HCT116 (cell line): ENCODE measurements at regions not wholly inside any gene's neighbourhood (a gene's known extent, or its start where the extent isn't known, plus 50 kb on each side); places are given as distances from the start of the nearest gene placed in this dataset.

ENCODE experiments used
- ATAC-seq: fragments of 200-7000 bp; cut with Tn5 transposase; 2 replicates; pipeline ENCODE4 v1.9.1; 2020; ENCODE audit warnings: mild to moderate bottlenecking, moderate library complexity
- BruUV-seq: library from RNA; stranded (reverse); fragments of 400-500 nt; replicated peaks from 2 replicates; lab custom pipeline; 2021; lab: Mats Ljungman, UMichigan
- CTCF ChIA-PET: fragments of 300-600 bp; sonication (Branson Sonifier 250); formaldehyde crosslinking; loops from one replicate; lab custom pipeline; 2021; ENCODE audit warnings: antibody characterized with exemption; lab: Charles Lee
- POLR2A ChIA-PET: fragments of 300-600, 350-600 bp; sonication (Branson Sonifier 250); formaldehyde crosslinking; loops from one replicate; lab custom pipeline; 2021; ENCODE audit warnings: antibody characterized with exemption; lab: Charles Lee
- RAD21 ChIA-PET, 2 experiments: fragments of 300-600 bp; sonication (Branson Sonifier 250); formaldehyde crosslinking; loops; one replicate each; lab custom pipeline; 2023; ENCODE audit warnings: low total read pairs in 2 of 2; ENCODE audit not compliant: uncharacterized antibody in 2 of 2, unreplicated experiment in 2 of 2, low non-redundant PET in 1 of 2; lab: Charles Lee
- DNase-seq: peaks from one replicate; pipeline ENCODE4 v3.0.0-alpha.2; 2010; ENCODE audit warnings: low read depth, low spot score
- H2AFZ ChIP-seq: fragments of 200-600 bp; shearing (Covaris generic), sonication (generic); 2 replicates; pipeline ENCODE4 v1.6.1; 2017; ENCODE audit warnings: low read depth, mixed run types, mixed read lengths, antibody characterized with exemption, low read length; ENCODE audit not compliant: poor library complexity, severe bottlenecking
- H3K27ac ChIP-seq: 2 replicates; pipeline ENCODE4 v1.5.1; 2012; ENCODE audit warnings: low read depth, low read length
- H3K27me3 ChIP-seq: fragments of 200-600 bp; sonication (generic); 2 replicates; pipeline ENCODE4 v1.6.1; 2016; ENCODE audit warnings: mixed run types, low read length, mixed read lengths; ENCODE audit not compliant: insufficient read depth
- H3K36me3 ChIP-seq, 2 experiments: fragments of 200-500 bp in 1 of 2; fragments of 200-600 bp in 1 of 2; sonication (Bioruptor generic) in 1 of 2; sonication (generic) in 1 of 2; 2 replicates each; pipeline versions ENCODE4 v1.5.1 to v1.6.1; 2014 to 2016; ENCODE audit warnings: low read length in 2 of 2, inconsistent platforms in 1 of 2, mixed read lengths in 1 of 2, mixed run types in 1 of 2; ENCODE audit not compliant: insufficient read depth in 2 of 2, control insufficient read depth in 1 of 2
- H3K4me1 ChIP-seq, 2 experiments: fragments of 200-600 bp in 1 of 2; sonication (generic) in 1 of 2; 2 replicates each; pipeline versions ENCODE4 v1.5.1 to v1.6.1; 2012 to 2017; ENCODE audit warnings: low read length in 2 of 2, inconsistent platforms in 1 of 2, mild to moderate bottlenecking in 1 of 2, mixed read lengths in 1 of 2, mixed run types in 1 of 2, moderate library complexity in 1 of 2; ENCODE audit not compliant: insufficient read depth in 2 of 2, control insufficient read depth in 1 of 2
- H3K4me2 ChIP-seq: fragments of 200-600 bp; sonication (generic); 2 replicates; pipeline ENCODE4 v1.6.1; 2017; ENCODE audit warnings: mixed run types, low read length, mixed read lengths
- H3K4me3 ChIP-seq, 2 experiments: fragments of 200-600 bp in 1 of 2; sonication (generic) in 1 of 2; replicated peaks in 1 of 2; 2 replicates each; pipeline ENCODE4 v1.5.1; 2011 to 2016; ENCODE audit warnings: low read length in 2 of 2, control low read depth in 1 of 2, low read depth in 1 of 2, mild to moderate bottlenecking in 1 of 2, mixed read lengths in 1 of 2, mixed run types in 1 of 2
- H3K79me2 ChIP-seq: fragments of 200-600 bp; sonication (generic); 2 replicates; pipeline ENCODE4 v1.6.1; 2017; ENCODE audit warnings: mild to moderate bottlenecking, mixed run types, low read length, moderate library complexity, mixed read lengths; ENCODE audit not compliant: insufficient read depth
- H3K9ac ChIP-seq: fragments of 200-600 bp; sonication (generic); 2 replicates; pipeline ENCODE4 v1.6.1; 2016; ENCODE audit warnings: low read length, mixed read lengths
- H3K9me2 ChIP-seq: fragments of 200-600 bp; sonication (generic), shearing (Covaris generic); 2 replicates; pipeline ENCODE4 v1.6.1; 2017; ENCODE audit warnings: mixed run types, mild to moderate bottlenecking, moderate library complexity; ENCODE audit not compliant: insufficient read depth
- H3K9me3 ChIP-seq, 2 experiments: fragments of 200-500 bp in 1 of 2; fragments of 200-600 bp in 1 of 2; sonication (Bioruptor generic) in 1 of 2; sonication (generic) in 1 of 2; 2 replicates each; pipeline ENCODE4 v1.6.1; 2014 to 2017; ENCODE audit warnings: low read length in 2 of 2, mixed read lengths in 2 of 2, inconsistent platforms in 1 of 2, low read depth in 1 of 2, mild to moderate bottlenecking in 1 of 2, mixed run types in 1 of 2, moderate library complexity in 1 of 2; ENCODE audit not compliant: control insufficient read depth in 1 of 2, insufficient read depth in 1 of 2
- H4K20me1 ChIP-seq: fragments of 200-600 bp; sonication (generic), shearing (Covaris generic); 2 replicates; pipeline ENCODE4 v1.6.1; 2017; ENCODE audit warnings: mixed run types, mild to moderate bottlenecking, moderate library complexity; ENCODE audit not compliant: insufficient read depth
- EZH2 ChIP-seq: fragments of 200-600 bp; sonication (generic); IDR thresholded peaks from 2 replicates; pipeline ENCODE4 v1.6.1; 2017; ENCODE audit warnings: antibody characterized with exemption, mixed run types
- POLR2AphosphoS5 ChIP-seq: IDR thresholded peaks from 2 replicates; pipeline ENCODE4 v1.6.1; 2011; ENCODE audit warnings: mild to moderate bottlenecking, low read depth, low read length, moderate library complexity
- YY1 ChIP-seq: IDR thresholded peaks from 2 replicates; pipeline ENCODE4 v1.6.1; 2011; ENCODE audit warnings: low read length, low read depth, moderate library complexity, mild to moderate bottlenecking; ENCODE audit not compliant: insufficient replicate concordance; ENCODE audit errors: extremely low read depth
- ZNF274 ChIP-seq: fragments of 200-500 bp; sonication (Bioruptor generic); IDR thresholded peaks from 2 replicates; pipeline ENCODE4 v1.6.1; 2014; ENCODE audit warnings: mild to moderate bottlenecking, low read depth, low read length, inconsistent platforms
- intact Hi-C: fragments of 100-400 bp; cut with micrococcal nuclease; formaldehyde crosslinking; loops from 2 replicates; pipeline ENCODE4 v1.10.0; 2022
- TF ChIP-seq, protein P1 (sequence below), 3 experiments: fragments of 200-600 bp in 1 of 3; sonication (generic) in 1 of 3; IDR thresholded peaks in 2 of 3; conservative IDR thresholded peaks in 1 of 3; 2 replicates each; pipeline ENCODE4 v1.5.1; 2012 to 2017; ENCODE audit warnings: low read depth in 2 of 3, low read length in 2 of 3, antibody characterized with exemption in 1 of 3, borderline replicate concordance in 1 of 3, control low read depth in 1 of 3, mild to moderate bottlenecking in 1 of 3, mixed read lengths in 1 of 3, mixed run types in 1 of 3, moderate library complexity in 1 of 3; ENCODE audit not compliant: insufficient read depth in 1 of 3
- TF ChIP-seq, protein P2 (sequence below): IDR thresholded peaks from 2 replicates; pipeline ENCODE4 v1.6.1; 2012; ENCODE audit warnings: low read depth

DNA sequence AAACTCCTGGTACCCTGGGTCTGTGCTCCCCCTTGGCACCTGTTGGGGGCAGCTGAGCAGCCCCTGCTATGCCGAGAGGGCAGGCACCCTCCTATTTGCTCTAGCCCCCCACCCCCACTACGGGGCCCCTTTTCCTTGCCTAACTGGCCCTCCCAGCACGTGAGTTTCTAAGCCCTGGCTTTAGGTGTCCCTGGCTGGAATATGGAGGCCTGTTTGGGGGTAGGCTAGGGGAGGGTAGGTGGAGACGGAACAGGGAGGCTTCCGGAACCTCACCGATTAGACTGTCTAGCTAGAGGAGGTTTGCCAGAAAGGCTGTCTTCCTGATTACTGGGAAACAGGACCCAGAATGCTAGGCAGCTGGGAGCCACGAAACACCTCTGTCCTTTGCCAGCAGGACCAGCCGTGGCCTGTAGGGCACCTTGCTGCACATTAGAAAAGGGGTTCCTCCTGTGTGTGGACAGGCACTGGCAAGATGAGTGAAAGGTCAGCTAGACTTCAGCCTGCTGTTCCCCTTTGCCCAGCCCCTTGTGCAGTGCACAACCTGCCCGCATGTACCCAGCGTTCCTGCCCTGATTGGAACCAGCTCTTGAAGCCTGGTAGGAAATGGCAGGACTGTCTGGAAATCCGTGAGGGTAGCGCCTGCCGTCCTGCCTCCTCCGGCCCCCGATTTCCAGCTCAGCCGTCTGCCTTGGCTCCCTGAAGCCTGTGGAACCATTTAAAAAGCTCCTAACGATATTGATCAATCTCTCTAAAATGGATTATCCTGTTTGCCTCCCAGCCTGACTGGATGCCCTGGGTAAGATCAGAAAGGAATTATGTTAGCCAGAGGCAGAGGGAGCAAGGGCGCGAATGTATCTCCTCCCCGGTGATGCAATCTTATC is 83.4 kb upstream of the GSE1 start:
- RAD21 ChIA-PET = no interaction called here
- DNase-seq = no peak

DNA sequence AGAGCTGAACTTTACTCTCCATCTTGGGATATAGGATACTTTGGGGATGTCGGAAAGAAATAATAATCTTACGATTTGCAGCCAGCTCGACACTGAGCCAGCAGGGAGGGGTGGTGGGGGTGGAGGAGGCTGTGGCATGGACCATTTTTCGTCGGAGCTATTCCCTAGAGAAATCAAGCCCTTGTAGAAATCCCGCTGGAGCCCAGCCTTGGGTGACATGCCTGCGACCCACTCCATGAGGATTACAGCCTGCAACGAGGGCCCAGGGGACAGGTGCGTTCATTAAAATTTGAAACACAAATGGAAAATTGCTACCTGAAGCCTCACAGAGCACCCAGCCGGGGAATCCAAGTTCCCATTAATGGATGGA is 82.8 kb upstream of the GSE1 start:
- no peaks in the 10 kb centered on the region for H3K27me3 ChIP-seq
- no peak overlapping the region for H3K9ac ChIP-seq
- H3K27ac ChIP-seq = no peak overlapping the region
- no peaks in the 10 kb centered on the region for H4K20me1 ChIP-seq
- H3K4me3 ChIP-seq = no peak overlapping the region
- no peak overlapping the region for H2AFZ ChIP-seq
- no peaks in the 10 kb centered on the region for H3K9me3 ChIP-seq
- intact Hi-C loops = no loop called here
- H3K4me2 ChIP-seq = no peak overlapping the region
- H3K4me1 ChIP-seq = peaks cover 10 to 12% of the 10 kb centered on the region in 2 experiments; a peak in 3 of 4 replicates
- DNase-seq (no peak), ATAC-seq (no peak)
- no peaks in the 10 kb centered on the region for H3K36me3 ChIP-seq
- CTCF ChIA-PET = interaction anchor here (1.0 to 2.6 kb wide), 3 partner anchors 23 to 135 kb away, joined by 3 to 10 read pairs (median 6); no protein-coding TSS in a partner anchor
- RAD21 ChIA-PET = no interaction called here
- H3K79me2 ChIP-seq = no peaks in the 10 kb centered on the region
- POLR2A ChIA-PET = no interaction called here
- H3K9me2 ChIP-seq = no peaks in the 10 kb centered on the region
- no TSS peak for BruUV-seq
- no peak for TF ChIP-seq POLR2AphosphoS5
- TF ChIP-seq EZH2 = no peak
- TF ChIP-seq, protein P1, sequence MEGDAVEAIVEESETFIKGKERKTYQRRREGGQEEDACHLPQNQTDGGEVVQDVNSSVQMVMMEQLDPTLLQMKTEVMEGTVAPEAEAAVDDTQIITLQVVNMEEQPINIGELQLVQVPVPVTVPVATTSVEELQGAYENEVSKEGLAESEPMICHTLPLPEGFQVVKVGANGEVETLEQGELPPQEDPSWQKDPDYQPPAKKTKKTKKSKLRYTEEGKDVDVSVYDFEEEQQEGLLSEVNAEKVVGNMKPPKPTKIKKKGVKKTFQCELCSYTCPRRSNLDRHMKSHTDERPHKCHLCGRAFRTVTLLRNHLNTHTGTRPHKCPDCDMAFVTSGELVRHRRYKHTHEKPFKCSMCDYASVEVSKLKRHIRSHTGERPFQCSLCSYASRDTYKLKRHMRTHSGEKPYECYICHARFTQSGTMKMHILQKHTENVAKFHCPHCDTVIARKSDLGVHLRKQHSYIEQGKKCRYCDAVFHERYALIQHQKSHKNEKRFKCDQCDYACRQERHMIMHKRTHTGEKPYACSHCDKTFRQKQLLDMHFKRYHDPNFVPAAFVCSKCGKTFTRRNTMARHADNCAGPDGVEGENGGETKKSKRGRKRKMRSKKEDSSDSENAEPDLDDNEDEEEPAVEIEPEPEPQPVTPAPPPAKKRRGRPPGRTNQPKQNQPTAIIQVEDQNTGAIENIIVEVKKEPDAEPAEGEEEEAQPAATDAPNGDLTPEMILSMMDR (IDR thresholded peaks at IDR 0.05 in 2 of 3, conservative IDR thresholded peaks at IDR 0.05 in 1 of 3; ENCODE audit: borderline replicate concordance in 1 of 3, insufficient read depth in 1 of 3, low read depth in 2 of 3, low read length in 2 of 3) = no peak
- TF ChIP-seq YY1 = no peak
- TF ChIP-seq, protein P2, sequence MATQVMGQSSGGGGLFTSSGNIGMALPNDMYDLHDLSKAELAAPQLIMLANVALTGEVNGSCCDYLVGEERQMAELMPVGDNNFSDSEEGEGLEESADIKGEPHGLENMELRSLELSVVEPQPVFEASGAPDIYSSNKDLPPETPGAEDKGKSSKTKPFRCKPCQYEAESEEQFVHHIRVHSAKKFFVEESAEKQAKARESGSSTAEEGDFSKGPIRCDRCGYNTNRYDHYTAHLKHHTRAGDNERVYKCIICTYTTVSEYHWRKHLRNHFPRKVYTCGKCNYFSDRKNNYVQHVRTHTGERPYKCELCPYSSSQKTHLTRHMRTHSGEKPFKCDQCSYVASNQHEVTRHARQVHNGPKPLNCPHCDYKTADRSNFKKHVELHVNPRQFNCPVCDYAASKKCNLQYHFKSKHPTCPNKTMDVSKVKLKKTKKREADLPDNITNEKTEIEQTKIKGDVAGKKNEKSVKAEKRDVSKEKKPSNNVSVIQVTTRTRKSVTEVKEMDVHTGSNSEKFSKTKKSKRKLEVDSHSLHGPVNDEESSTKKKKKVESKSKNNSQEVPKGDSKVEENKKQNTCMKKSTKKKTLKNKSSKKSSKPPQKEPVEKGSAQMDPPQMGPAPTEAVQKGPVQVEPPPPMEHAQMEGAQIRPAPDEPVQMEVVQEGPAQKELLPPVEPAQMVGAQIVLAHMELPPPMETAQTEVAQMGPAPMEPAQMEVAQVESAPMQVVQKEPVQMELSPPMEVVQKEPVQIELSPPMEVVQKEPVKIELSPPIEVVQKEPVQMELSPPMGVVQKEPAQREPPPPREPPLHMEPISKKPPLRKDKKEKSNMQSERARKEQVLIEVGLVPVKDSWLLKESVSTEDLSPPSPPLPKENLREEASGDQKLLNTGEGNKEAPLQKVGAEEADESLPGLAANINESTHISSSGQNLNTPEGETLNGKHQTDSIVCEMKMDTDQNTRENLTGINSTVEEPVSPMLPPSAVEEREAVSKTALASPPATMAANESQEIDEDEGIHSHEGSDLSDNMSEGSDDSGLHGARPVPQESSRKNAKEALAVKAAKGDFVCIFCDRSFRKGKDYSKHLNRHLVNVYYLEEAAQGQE = no peak

More for the DNA sequence above, 83.4 kb upstream of the GSE1 start:
- H3K4me3 ChIP-seq = no peak overlapping the region
- H3K9me2 ChIP-seq = no peaks in the 10 kb centered on the region
- H3K4me1 ChIP-seq = peaks cover 10 to 12% of the 10 kb centered on the region in 2 experiments; a peak in 3 of 4 replicates
- no peak overlapping the region for H3K4me2 ChIP-seq
- no peak overlapping the region for H3K27ac ChIP-seq
- H3K9ac ChIP-seq = no peak overlapping the region
- no peaks in the 10 kb centered on the region for H3K36me3 ChIP-seq
- no peaks in the 10 kb centered on the region for H4K20me1 ChIP-seq
- BruUV-seq = no TSS peak
- TF ChIP-seq ZNF274 = no peak
- TF ChIP-seq, protein P1 (IDR thresholded peaks at IDR 0.05 in 2 of 3, conservative IDR thresholded peaks at IDR 0.05 in 1 of 3; ENCODE audit: borderline replicate concordance in 1 of 3, insufficient read depth in 1 of 3, low read depth in 2 of 3, low read length in 2 of 3) = peak in 2 of 3 experiments; percentile 31 to 37; a peak in 4 of 6 replicates
- POLR2A ChIA-PET = no interaction called here
- no peaks in the 10 kb centered on the region for H3K9me3 ChIP-seq
- no peak overlapping the region for H2AFZ ChIP-seq
- H3K27me3 ChIP-seq = no peaks in the 10 kb centered on the region
- CTCF ChIA-PET = interaction anchor here (1.0 to 2.6 kb wide), 5 partner anchors 11 to 135 kb away, joined by 3 to 10 read pairs (median 4); no protein-coding TSS in a partner anchor
- intact Hi-C loops = loop anchor here (2.0 kb wide), 1 partner anchor 23 kb away; no protein-coding TSS in a partner anchor
- peak; percentile 51 for ATAC-seq
- H3K79me2 ChIP-seq = no peaks in the 10 kb centered on the region
